VCaP (cell line): ENCODE measurements at regions not wholly inside any gene's neighbourhood (a gene's known extent, or its start where the extent isn't known, plus 50 kb on each side); places are given as distances from the start of the nearest gene placed in this dataset.

Experiments used
- H3K27ac ChIP-seq: fragments of 450-650 bp; 2 replicates; pipeline ENCODE4 v1.5.1; 2017
- CTCF ChIP-seq: fragments of 450-650 bp; conservative IDR thresholded peaks from 2 replicates; pipeline ENCODE4 v1.5.1; 2017; ENCODE audit warnings: mild to moderate bottlenecking, moderate library complexity

- TF ChIP-seq CTCF: no peak
- no peak overlapping the region for H3K27ac ChIP-seq
Observed at GRCh38 chr7:51930834-51931233, 614.2 kb upstream of the COBL start.

GRCh38 chr7:51929818-51930217, 613.2 kb upstream of the COBL start:
- no peak for TF ChIP-seq CTCF
- H3K27ac ChIP-seq: no peak overlapping the region

GRCh38 chr7:51927738-51928137, 611.1 kb upstream of the COBL start:
- TF ChIP-seq CTCF: no peak
- no peak overlapping the region for H3K27ac ChIP-seq

GRCh38 chr7:51918581-51918980, 602.0 kb upstream of the COBL start:
- no peak overlapping the region for H3K27ac ChIP-seq
- TF ChIP-seq CTCF: no peak

- no peak for TF ChIP-seq CTCF
- H3K27ac ChIP-seq: peak overlapping the region; percentile 80
Observed at GRCh38 chr7:51901489-51901840, 584.9 kb upstream of the COBL start.

GRCh38 chr7:51900755-51901488, 584.3 kb upstream of the COBL start:
- peak overlapping the region; percentile 80 for H3K27ac ChIP-seq

GRCh38 chr7:51899611-51900010, 583.0 kb upstream of the COBL start:
- no peak overlapping the region for H3K27ac ChIP-seq
- TF ChIP-seq CTCF: no peak

- no peak for TF ChIP-seq CTCF
- no peak overlapping the region for H3K27ac ChIP-seq
Observed at GRCh38 chr7:51882412-51882811, 565.8 kb upstream of the COBL start.
